ENCODE measurements at regions not wholly inside any gene's neighbourhood (a gene's known extent, or its start where the extent isn't known, plus 50 kb on each side); places are given as distances from the start of the nearest gene placed in this dataset.

- TF ChIP-seq CTCF (IDR thresholded peaks at IDR 0.05) (no peak), POLR2A (IDR thresholded peaks at IDR 0.05) (no peak)
Observed at GRCh38 chr5:152106571-152106970, 181.9 kb upstream of the GLRA1 start.

All from esophagus squamous epithelium (tissue), 4 donors.